ENCODE measurements at regions not wholly inside any gene's neighbourhood (a gene's known extent, or its start where the extent isn't known, plus 50 kb on each side); places are given as distances from the start of the nearest gene placed in this dataset.

DNA sequence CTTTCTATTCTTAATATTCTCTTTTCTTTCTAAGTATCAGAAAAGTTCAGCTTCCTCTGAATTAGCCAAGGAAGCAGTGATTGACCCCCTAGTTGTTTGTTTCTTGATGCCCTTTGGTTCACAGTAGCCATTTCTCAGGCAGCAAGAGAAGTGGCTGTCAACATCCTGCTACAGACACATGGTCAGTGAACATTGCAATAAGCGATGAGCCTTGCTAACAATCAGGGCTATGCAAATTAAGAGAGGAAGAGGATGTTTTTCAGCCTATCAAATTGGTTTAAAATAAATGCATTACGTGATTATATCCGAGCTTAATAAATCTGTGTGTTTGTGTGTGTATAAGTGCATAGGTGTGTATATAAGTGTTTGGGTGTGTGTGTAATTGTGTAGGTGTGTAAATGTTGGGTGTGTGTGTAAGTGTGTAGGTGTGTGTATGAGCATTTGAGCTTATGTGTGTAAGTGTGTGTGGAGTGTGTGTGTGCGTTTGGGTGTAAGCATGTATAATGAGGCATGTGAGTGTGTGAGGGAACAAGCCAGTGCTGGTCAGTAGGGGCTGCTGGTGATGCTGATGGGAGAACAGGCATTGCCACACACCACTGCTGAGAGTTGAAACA is 78.1 kb upstream of the XCR1 start:
- TF ChIP-seq GATA1 (IDR thresholded peaks at IDR 0.05; ENCODE audit: low read depth, low read length), result no peak
- TF ChIP-seq POLR2A (IDR thresholded peaks at IDR 0.05; ENCODE audit: low read length), result no peak
- DNase-seq, result no peak

DNA sequence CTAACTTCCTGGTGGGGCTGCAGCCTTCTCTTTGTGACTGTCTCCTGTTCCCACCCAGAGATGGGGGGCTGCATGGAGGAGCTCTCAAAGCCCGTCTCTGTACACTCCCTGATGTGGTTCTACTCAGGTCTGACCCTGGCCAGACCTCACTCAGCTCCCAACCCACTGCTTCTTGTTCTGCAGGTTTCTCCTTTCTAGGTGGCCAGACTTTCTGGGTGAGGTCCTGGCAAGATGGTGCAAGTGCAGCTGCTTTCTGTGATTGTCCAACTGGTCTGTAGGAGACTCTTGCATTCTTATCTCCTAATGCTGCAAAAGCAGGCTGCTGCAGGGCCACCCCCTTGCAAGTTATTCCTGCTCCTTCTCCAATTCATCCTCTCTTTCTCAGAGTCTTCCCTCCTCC is 77.4 kb upstream of the XCR1 start:
- DNase-seq, result no peak
- TF ChIP-seq POLR2A (IDR thresholded peaks at IDR 0.05; ENCODE audit: low read length) (no peak), GATA1 (IDR thresholded peaks at IDR 0.05; ENCODE audit: low read depth, low read length) (no peak)

DNA sequence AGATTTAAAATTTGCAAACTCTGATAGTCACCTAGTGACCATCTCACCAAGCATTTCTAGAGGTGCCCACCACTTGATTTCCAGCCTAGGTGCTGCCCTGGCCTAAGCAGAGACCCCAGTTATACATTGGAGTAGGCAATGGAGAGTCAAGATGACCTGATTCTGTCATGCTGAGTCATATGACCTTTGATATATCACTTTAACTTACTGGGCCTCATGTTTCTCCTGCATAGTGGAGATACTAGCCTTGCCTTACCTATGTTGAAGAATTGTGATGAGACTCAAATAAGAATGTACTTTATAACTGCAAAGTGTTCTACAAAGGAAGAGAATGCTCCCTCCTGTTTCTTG is 75.5 kb upstream of the XCR1 start:
- TF ChIP-seq POLR2A (IDR thresholded peaks at IDR 0.05; ENCODE audit: low read length), result no peak
- TF ChIP-seq GATA1 (IDR thresholded peaks at IDR 0.05; ENCODE audit: low read depth, low read length), result no peak
- no peak for DNase-seq

DNA sequence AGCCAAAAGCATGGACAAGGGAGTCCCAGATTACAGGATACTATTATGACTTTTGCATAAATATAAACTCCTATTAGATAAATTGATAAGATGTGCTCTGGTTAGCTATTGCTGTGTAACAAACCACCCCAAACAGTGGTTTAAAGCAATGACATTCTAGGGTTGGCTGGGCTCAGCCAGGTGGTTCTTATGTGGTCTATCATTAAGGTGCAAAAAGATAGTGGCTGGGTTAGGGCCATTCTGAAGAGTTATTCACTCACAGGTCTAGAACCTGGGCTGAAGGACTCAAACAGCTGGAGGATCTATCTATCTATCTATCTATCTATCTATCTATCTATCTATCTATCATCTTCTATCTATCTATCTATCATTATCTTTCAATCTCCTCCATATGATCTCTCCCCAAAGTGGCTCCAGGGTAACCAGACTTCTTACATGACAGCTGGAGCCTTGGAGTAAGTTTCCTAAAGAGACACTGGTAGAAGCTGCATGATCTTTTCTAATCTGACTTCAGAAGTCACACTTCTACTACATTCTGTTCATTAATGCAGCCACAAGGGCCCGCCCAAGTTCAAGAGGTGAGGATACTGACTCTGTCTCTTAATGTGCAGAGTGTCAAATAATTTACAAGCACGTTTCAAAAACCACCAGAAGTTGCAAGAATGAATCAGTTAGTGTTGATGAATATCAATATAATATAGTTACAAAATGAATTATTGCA is 74.9 kb upstream of the XCR1 start:
- TF ChIP-seq GATA1 (IDR thresholded peaks at IDR 0.05; ENCODE audit: low read depth, low read length) (no peak), POLR2A (IDR thresholded peaks at IDR 0.05; ENCODE audit: low read length) (no peak)
- DNase-seq, result no peak

DNA sequence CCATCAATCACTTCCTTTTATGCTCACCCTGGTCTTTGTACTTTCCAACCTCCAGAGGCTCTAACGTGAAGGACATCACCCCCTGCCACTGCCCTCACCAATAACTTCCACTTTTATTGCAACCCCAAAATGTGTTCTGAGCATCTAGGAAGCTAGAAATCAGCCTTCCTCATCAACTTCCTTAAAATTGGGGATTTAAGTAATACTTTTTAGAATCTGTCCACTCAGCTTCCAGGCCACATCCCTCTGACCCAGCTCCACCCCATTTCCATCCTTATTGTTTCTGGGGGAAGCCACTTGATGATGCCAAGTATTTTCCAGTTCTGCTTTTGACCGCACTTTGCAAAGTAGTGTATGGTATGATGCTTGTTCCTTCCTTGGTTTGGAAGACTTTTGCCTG is 73.5 kb upstream of the XCR1 start:
- no peak for DNase-seq

DNA sequence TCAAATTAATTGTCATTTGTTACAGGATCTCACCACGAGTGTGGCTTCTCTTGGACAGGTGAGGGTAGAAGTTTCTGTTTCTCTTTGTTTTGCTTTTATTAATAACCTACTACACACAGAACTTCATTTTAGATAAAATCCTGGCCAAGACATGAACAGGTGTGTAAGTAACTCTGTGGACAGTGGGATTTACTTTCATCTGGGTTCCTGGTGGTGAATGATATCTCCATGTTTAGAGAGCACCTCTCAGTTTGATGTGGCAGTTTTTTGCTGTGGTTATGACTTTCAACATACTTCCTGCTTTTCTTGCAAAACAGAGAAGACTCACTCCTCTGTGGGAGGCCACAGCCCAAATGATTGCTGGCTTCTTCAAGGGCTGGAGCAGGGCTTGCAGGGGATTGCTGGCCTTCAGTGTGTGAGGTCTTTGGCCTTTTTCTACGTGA is 71.1 kb upstream of the XCR1 start:
- peak in 1 of 2 experiments; percentile 9 for DNase-seq
- no peak for TF ChIP-seq POLR2A (IDR thresholded peaks at IDR 0.05; ENCODE audit: low read length)
- TF ChIP-seq GATA1 (IDR thresholded peaks at IDR 0.05; ENCODE audit: low read depth, low read length), result no peak

More for the DNA sequence above, 73.5 kb upstream of the XCR1 start:
- no peak for TF ChIP-seq GATA1 (IDR thresholded peaks at IDR 0.05; ENCODE audit: low read depth, low read length)
- TF ChIP-seq POLR2A (IDR thresholded peaks at IDR 0.05; ENCODE audit: low read length), result no peak

DNA sequence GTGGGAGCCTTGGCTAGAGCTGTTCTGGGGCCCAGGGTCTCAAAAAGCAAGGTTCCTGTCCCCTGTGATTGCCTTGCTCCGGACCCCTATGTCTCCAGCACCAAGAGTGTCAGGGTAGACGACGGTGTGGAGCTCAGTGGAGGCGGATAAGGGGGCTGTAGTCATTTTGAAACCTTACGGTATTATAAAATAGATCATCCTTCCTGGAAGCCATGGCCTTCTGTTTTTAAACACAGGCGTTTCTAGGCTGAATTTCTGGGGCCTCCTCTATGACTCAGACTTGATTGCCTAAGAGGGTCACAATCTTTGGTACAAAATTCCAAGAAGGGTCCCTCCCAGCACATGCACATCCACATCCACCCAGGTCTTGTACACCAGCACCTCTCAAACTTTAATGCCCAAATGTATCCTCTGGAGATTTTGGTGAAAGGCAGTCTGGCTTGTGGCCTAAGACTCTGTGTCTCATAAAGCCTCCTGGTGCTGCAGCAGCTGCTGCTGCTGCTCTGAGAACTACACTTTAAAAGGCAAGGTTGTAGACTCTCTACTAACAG is 70.5 kb upstream of the XCR1 start:
- peak in 1 of 2 experiments; percentile 19 for DNase-seq

DNA sequence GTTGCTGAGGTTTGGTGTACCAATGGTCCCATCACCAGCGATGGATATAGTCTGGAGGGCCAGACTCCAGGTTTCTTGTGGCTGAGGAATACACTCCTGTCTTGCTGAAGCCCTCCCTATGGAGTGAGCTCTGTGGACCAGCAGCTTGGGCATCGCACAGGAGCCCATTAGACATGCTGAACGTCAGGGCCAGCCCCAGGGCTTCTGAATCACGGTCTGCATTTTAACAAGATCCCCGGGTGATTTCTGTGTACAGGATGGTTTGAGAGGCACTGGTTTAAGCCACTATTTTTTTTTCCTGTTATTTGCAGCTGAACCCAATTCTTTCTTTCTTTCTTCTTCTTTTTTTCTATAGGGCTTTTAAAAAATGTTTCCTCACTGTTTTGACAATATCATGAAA is 69.5 kb upstream of the XCR1 start:
- no peak for TF ChIP-seq POLR2A (IDR thresholded peaks at IDR 0.05; ENCODE audit: low read length)
- DNase-seq, result no peak

More for the DNA sequence above, 70.5 kb upstream of the XCR1 start:
- TF ChIP-seq GATA1 (IDR thresholded peaks at IDR 0.05; ENCODE audit: low read depth, low read length) (no peak), POLR2A (IDR thresholded peaks at IDR 0.05; ENCODE audit: low read length) (no peak)

DNA sequence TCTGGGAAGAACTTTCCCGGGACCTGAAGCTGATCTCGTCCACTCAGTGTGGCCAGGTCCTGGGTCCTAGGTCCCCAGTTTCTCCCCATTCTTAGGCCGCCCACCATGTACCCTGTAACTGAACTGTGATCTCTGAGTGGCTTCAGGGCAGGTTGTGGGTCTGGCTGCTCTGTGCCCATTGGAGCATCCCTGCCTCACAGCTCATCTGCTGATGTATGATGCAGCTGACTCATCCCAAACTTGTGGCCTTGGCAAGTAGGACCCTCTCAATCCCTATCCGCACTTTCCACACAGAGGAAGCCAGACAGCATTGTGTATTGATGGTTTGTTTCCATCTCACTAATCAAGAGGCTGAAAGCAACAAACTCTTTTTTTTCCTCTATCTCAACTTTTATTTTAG is 69.1 kb upstream of the XCR1 start:
- no peak for TF ChIP-seq GATA1 (IDR thresholded peaks at IDR 0.05; ENCODE audit: low read depth, low read length)
- no peak for TF ChIP-seq POLR2A (IDR thresholded peaks at IDR 0.05; ENCODE audit: low read length)
- no peak for DNase-seq

DNA sequence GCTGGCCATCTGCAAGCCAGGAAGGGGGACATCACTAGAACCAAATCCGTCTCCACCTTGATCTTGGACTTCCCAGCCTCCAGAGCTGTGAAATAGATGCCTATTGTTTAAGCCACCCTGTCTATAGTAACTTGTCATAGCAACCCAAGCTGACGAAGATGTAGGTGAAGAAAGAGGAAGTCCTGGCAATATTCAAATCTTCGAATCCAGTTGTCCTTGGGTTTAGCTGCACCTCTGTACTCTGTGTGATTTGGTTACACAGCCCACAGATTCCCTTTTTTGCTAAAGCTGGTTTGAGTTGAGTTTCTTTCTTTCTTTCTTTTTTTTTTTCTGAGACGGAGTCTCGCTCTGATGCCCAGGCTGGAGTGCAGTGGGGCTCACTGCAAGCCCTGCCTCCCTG is 68.0 kb upstream of the XCR1 start:
- no peak for DNase-seq
- TF ChIP-seq POLR2A (IDR thresholded peaks at IDR 0.05; ENCODE audit: low read length), result no peak
- no peak for TF ChIP-seq GATA1 (IDR thresholded peaks at IDR 0.05; ENCODE audit: low read depth, low read length)

DNA sequence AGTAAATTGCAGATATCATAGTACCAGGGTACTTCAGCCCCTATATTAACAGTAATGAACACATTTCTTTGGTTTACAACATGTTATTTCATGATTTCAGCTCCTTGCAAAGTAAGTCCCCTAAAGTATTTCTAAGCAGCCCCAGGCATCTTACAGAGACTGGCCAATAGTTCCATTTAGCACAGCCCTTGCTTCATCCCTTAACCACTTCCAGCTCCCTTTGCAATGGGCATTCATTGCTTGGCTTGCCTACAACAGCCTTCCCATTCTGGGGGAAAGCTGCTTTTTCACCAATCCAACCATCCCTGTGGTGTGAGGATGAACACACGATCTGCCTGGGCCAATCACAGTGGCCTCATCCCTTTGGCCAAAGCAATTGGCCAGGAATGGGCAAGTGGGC is 67.2 kb upstream of the XCR1 start:
- TF ChIP-seq POLR2A (IDR thresholded peaks at IDR 0.05; ENCODE audit: low read length), result no peak
- no peak for TF ChIP-seq GATA1 (IDR thresholded peaks at IDR 0.05; ENCODE audit: low read depth, low read length)
- no peak for DNase-seq

DNA sequence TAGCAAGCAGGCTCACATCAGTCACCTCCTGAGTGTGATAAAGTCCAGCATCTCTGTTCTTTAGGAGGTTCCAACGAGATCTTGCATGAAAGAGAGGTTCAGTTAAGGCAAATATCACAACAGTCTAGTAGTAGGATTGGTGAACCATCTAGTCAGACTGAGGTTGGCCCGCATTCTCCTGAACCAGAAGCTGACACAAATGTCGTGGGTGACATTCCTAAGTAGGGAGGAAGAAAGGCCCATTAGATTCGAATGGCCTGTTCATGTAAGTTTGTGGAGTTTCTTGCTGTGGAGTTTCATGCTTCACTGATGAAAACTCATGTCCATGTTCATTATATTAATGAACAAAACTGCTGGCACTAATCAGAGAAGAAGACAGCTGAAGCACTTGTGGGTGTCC is 66.7 kb upstream of the XCR1 start:
- DNase-seq, result no peak
- no peak for TF ChIP-seq POLR2A (IDR thresholded peaks at IDR 0.05; ENCODE audit: low read length)
- no peak for TF ChIP-seq GATA1 (IDR thresholded peaks at IDR 0.05; ENCODE audit: low read depth, low read length)

DNA sequence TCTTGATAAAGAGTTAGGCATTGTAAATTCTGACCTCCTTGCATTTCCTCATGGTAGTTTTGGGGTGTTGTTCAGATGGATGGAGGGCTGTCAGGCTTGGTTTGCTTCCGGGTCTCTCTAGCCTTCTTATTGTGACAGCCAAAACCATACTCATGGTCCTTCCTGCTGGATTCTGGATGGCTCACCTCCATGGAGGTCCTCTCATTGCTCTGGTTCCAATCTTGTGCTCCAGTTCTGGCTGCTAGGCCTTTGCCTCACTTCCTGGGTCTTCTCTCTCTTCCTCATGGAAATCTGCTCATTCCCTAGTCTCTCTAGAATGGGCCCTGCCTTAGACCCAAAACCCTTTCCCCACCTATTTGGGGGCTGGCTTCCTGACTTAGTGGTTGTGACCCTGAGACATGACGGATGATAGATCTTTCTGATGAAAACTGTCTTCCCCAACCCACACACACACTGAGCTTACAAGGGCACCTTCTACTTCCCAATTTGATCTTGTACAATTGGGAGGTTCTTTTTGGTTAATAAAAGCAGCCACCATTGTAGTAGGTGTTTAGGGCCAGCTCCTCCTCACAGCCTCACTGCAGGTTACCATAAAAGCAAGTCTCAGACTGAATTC is 66.2 kb upstream of the XCR1 start:
- DNase-seq, result no peak
- no peak for TF ChIP-seq POLR2A (IDR thresholded peaks at IDR 0.05; ENCODE audit: low read length)
- no peak for TF ChIP-seq GATA1 (IDR thresholded peaks at IDR 0.05; ENCODE audit: low read depth, low read length)

DNA sequence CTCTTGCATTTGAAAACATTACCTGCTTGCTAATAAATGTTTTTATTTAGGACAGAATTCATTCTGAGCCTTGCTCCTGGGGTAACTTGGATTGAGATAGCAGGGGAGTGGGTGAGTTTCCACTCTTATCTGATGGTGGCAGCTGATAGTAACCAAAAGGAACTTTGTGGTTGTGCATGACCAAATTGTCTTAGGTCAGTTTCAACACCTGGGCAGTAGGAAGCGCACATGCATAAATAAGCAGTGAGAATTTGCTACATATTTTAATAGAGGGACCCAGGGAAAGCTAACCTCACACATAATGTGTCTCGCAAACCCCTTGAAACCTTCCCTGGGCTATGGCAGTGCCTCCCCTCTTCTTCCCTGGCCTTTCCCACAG is 65.4 kb upstream of the XCR1 start:
- TF ChIP-seq GATA1 (IDR thresholded peaks at IDR 0.05; ENCODE audit: low read depth, low read length) (no peak), POLR2A (IDR thresholded peaks at IDR 0.05; ENCODE audit: low read length) (no peak)
- DNase-seq, result no peak
